Endothelial cell of umbilical vein (primary cell): ENCODE measurements at regions not wholly inside any gene's neighbourhood (a gene's known extent, or its start where the extent isn't known, plus 50 kb on each side); places are given as distances from the start of the nearest gene placed in this dataset.

Experiments
- BruUV-seq: library from RNA; stranded (reverse); fragments of 400-500 nt; replicated peaks from 2 replicates; lab custom pipeline; 2021; lab: Mats Ljungman, UMichigan
- CTCF ChIA-PET: fragments of 300-600, 350-600 bp; sonication (Branson Sonifier 250); formaldehyde crosslinking; loops from one replicate; lab custom pipeline; 2021; ENCODE audit warnings: antibody characterized with exemption, inconsistent platforms; lab: Charles Lee
- POLR2A ChIA-PET: fragments of 300-600, 350-600 bp; sonication (Branson Sonifier 250); formaldehyde crosslinking; loops from one replicate; lab custom pipeline; 2021; ENCODE audit warnings: antibody characterized with exemption, inconsistent platforms; lab: Charles Lee
- DNase-seq: peaks from one replicate; pipeline ENCODE4 v3.0.0-alpha.2; 2011; ENCODE audit warnings: low read depth, low spot score
- FAIRE-seq: peaks from 2 replicates; lab custom pipeline; 2011; peaks lifted over from hg19 to GRCh38; lab: Jason Lieb, UNC
- H2AFZ ChIP-seq: 2 replicates; pipeline ENCODE4 v1.6.0; 2012; ENCODE audit warnings: low read depth, low read length, control low read depth, inconsistent platforms
- H3K27ac ChIP-seq: 2 replicates; pipeline ENCODE4 v1.5.1; 2011; ENCODE audit warnings: low read depth, mild to moderate bottlenecking, control low read depth, low read length, moderate library complexity; ENCODE audit not compliant: insufficient read depth
- H3K27me3 ChIP-seq, 2 experiments: 2 replicates each; pipeline versions ENCODE4 v1.6.0 to v1.6.1; 2011; ENCODE audit warnings: low read length in 2 of 2, mixed read lengths in 1 of 2; ENCODE audit not compliant: control insufficient read depth in 2 of 2, insufficient read depth in 2 of 2
- H3K36me3 ChIP-seq, 2 experiments: 2 replicates in 1 of 2; 3 replicates in 1 of 2; pipeline ENCODE4 v1.5.1; 2011; ENCODE audit warnings: low read length in 2 of 2, mild to moderate bottlenecking in 1 of 2, moderate library complexity in 1 of 2; ENCODE audit not compliant: control insufficient read depth in 2 of 2, insufficient read depth in 2 of 2; ENCODE audit errors: extremely low read depth in 1 of 2
- H3K4me1 ChIP-seq: 3 replicates; pipeline ENCODE4 v1.5.1; 2011; ENCODE audit warnings: mild to moderate bottlenecking, low read length; ENCODE audit not compliant: control insufficient read depth, insufficient read depth; ENCODE audit errors: extremely low read depth
- H3K4me2 ChIP-seq: 2 replicates; pipeline ENCODE4 v1.6.1; 2011; ENCODE audit warnings: low read length, control low read depth, mixed read lengths; ENCODE audit not compliant: insufficient read depth
- H3K4me3 ChIP-seq, 3 experiments: fragments of 200-600 bp in 1 of 3; sonication (generic), shearing (Covaris generic) in 1 of 3; replicated peaks in 1 of 3; 2 replicates each; pipeline ENCODE4 v1.5.1; 2011 to 2016; ENCODE audit warnings: control low read depth in 3 of 3, low read length in 3 of 3, mild to moderate bottlenecking in 2 of 3, inconsistent platforms in 1 of 3, low read depth in 1 of 3, moderate library complexity in 1 of 3; ENCODE audit not compliant: insufficient read depth in 1 of 3
- H3K79me2 ChIP-seq: 2 replicates; pipeline ENCODE4 v1.6.0; 2012; ENCODE audit warnings: low read length, inconsistent platforms; ENCODE audit not compliant: control insufficient read depth, insufficient read depth
- H3K9ac ChIP-seq: replicated peaks from 2 replicates; pipeline ENCODE3; 2011; ENCODE audit warnings: low read length, control low read depth; ENCODE audit not compliant: insufficient read depth; ENCODE audit errors: extremely low read depth
- H3K9me1 ChIP-seq: replicated peaks from 3 replicates; pipeline ENCODE4 v1.6.0; 2011; ENCODE audit warnings: mild to moderate bottlenecking, low read length; ENCODE audit not compliant: control insufficient read depth, insufficient read depth; ENCODE audit errors: extremely low read depth
- H3K9me3 ChIP-seq: replicated peaks from 2 replicates; pipeline ENCODE4 v1.5.1; 2012; ENCODE audit warnings: low read length, inconsistent platforms; ENCODE audit not compliant: control insufficient read depth, insufficient read depth
- H4K20me1 ChIP-seq: replicated peaks from 2 replicates; pipeline ENCODE3; 2011; ENCODE audit warnings: mild to moderate bottlenecking, low read length; ENCODE audit not compliant: control insufficient read depth, insufficient read depth; ENCODE audit errors: extremely low read depth
- CTCF ChIP-seq, 2 donors: IDR thresholded peaks; 1 replicate in 1 of 2; 2 replicates in 1 of 2; pipeline ENCODE4 v1.5.1; 2011; ENCODE audit warnings: low read length in 2 of 2, mild to moderate bottlenecking in 2 of 2, moderate library complexity in 2 of 2, control low read depth in 1 of 2, inconsistent platforms in 1 of 2, low read depth in 1 of 2; ENCODE audit not compliant: insufficient read depth in 1 of 2; ENCODE audit errors: extremely low read depth in 1 of 2
- EZH2 ChIP-seq: IDR thresholded peaks from 2 replicates; pipeline ENCODE4 v1.6.1; 2012; ENCODE audit warnings: borderline replicate concordance, low read depth, mild to moderate bottlenecking, moderate library complexity, low read length, inconsistent platforms; ENCODE audit not compliant: severe bottlenecking
- FOS ChIP-seq: IDR thresholded peaks from 2 replicates; pipeline ENCODE4 v1.6.1; 2011; ENCODE audit warnings: mild to moderate bottlenecking, low read length, moderate library complexity, borderline replicate concordance; ENCODE audit not compliant: insufficient read depth
- GATA2 ChIP-seq: IDR thresholded peaks from 2 replicates; pipeline ENCODE4 v1.7.0; 2011; ENCODE audit warnings: low read depth, mild to moderate bottlenecking, moderate library complexity, mixed read lengths, low read length; ENCODE audit not compliant: insufficient read length, insufficient read depth
- MAX ChIP-seq: IDR thresholded peaks from 2 replicates; pipeline ENCODE4 v1.6.1; 2011; ENCODE audit not compliant: insufficient read depth, insufficient read length
- MYC ChIP-seq: IDR thresholded peaks from one replicate; pipeline ENCODE4 v1.6.1; 2011; ENCODE audit warnings: mild to moderate bottlenecking, low read depth, low read length
- POLR2A ChIP-seq: IDR thresholded peaks from 2 replicates; pipeline ENCODE4 v1.6.1; 2012; ENCODE audit warnings: low read depth, mild to moderate bottlenecking, control low read depth, low read length
- POLR2AphosphoS5 ChIP-seq: IDR thresholded peaks from 2 replicates; pipeline ENCODE4 v1.6.1; 2012; ENCODE audit warnings: low read depth, mild to moderate bottlenecking, control low read depth, low read length, moderate library complexity; ENCODE audit not compliant: insufficient read depth
- dilution Hi-C: fragments of 300-500 bp; cut with MboI; formaldehyde crosslinking; loops from one replicate; pipeline ENCODE4 v1.15.0; 2019; ENCODE audit warnings: low sequenced_read_pairs; ENCODE audit not compliant: extremely low pct_ligation_motif_present
- intact Hi-C: fragments of 100-400 bp; cut with micrococcal nuclease; formaldehyde crosslinking; loops from one replicate; pipeline ENCODE4 v1.10.0; 2022

- dilution Hi-C loops (no loop called here), intact Hi-C loops (no loop called here)
- no peak overlapping the region for H3K4me2 ChIP-seq
- FAIRE-seq (no peak), DNase-seq (no peak)
- H2AFZ ChIP-seq = no peak overlapping the region
- no peaks in the 10 kb centered on the region for H3K9me1 ChIP-seq
- no peaks in the 10 kb centered on the region for H3K36me3 ChIP-seq
- H3K4me1 ChIP-seq = no peaks in the 10 kb centered on the region
- H3K4me3 ChIP-seq = no peak overlapping the region
- no TSS peak for BruUV-seq
- ChIA-PET CTCF (no interaction called here), POLR2A (no interaction called here)
- no peak overlapping the region for H3K9ac ChIP-seq
- no peak overlapping the region for H3K27ac ChIP-seq
- H3K79me2 ChIP-seq = no peaks in the 10 kb centered on the region
- H3K27me3 ChIP-seq = no peaks in the 10 kb centered on the region
- no peaks in the 10 kb centered on the region for H4K20me1 ChIP-seq
- H3K9me3 ChIP-seq = no peaks in the 10 kb centered on the region
- TF ChIP-seq GATA2 (no peak), FOS (no peak), MAX (no peak), POLR2A (no peak), EZH2 (no peak), POLR2AphosphoS5 (no peak), MYC (no peak), CTCF (IDR thresholded peaks at IDR 0.05; ENCODE audit: extremely low read depth in 1 of 2, insufficient read depth in 1 of 2, low read depth in 1 of 2, low read length in 2 of 2) (no peak)
Measured at GRCh38 chr16:52718046-52718445, 171.1 kb upstream of the TOX3 start.
